ENCODE measurements at regions not wholly inside any gene's neighbourhood (a gene's known extent, or its start where the extent isn't known, plus 50 kb on each side); places are given as distances from the start of the nearest gene placed in this dataset.

GRCh38 chr16:86806838-86807351 is 228.5 kb downstream of the FOXL1 start:
- DNase-seq (peak in 4 of 5 donors; percentile 93 to 95 (median 94)), FAIRE-seq (no peak)
- no peaks in the 10 kb centered on the region for H3K36me3 ChIP-seq (ENCODE audit: control insufficient read depth in 2 of 3, insufficient read depth in 3 of 3, low read length in 3 of 3)

GRCh38 chr16:86808863-86809444 is 230.6 kb downstream of the FOXL1 start:
- FAIRE-seq, result no peak
- no peaks in the 10 kb centered on the region for H3K27me3 ChIP-seq (ENCODE audit: control insufficient read depth, insufficient read depth, low read length)

More at GRCh38 chr16:86806838-86807351, 228.5 kb downstream of the FOXL1 start:
- Histone ChIP-seq H3K27ac (ENCODE audit: low read depth in 2 of 2, low read length in 2 of 2) (no peak overlapping the region), H3K9me3 (ENCODE audit: control insufficient read depth in 2 of 3, insufficient read depth in 1 of 3, low read length in 3 of 3) (no peaks in the 10 kb centered on the region), H3K9ac (ENCODE audit: low read length in 3 of 3) (no peak overlapping the region), H3K4me1 (ENCODE audit: control insufficient read depth in 2 of 3, insufficient read depth in 2 of 3, low read depth in 1 of 3, low read length in 3 of 3) (no peaks in the 10 kb centered on the region), H3K4me3 (ENCODE audit: low read length in 3 of 3) (no peak overlapping the region), H3K27me3 (ENCODE audit: control insufficient read depth, insufficient read depth, low read length) (no peaks in the 10 kb centered on the region)
- intact Hi-C loops (cut with DNase I), result no loop called here
- no peak for TF ChIP-seq CTCF (IDR thresholded peaks at IDR 0.05; ENCODE audit: borderline replicate concordance, extremely low read depth, insufficient read depth)

GRCh38 chr16:86809458-86809955 is 231.2 kb downstream of the FOXL1 start:
- no peak for TF ChIP-seq CTCF (IDR thresholded peaks at IDR 0.05; ENCODE audit: borderline replicate concordance, extremely low read depth, insufficient read depth)
- H3K4me3 ChIP-seq (ENCODE audit: low read length in 3 of 3), result no peak overlapping the region
- H3K9ac ChIP-seq (ENCODE audit: low read length in 3 of 3), result no peak overlapping the region
- no peaks in the 10 kb centered on the region for H3K27me3 ChIP-seq (ENCODE audit: control insufficient read depth, insufficient read depth, low read length)
- H3K4me1 ChIP-seq (ENCODE audit: control insufficient read depth in 2 of 3, insufficient read depth in 2 of 3, low read depth in 1 of 3, low read length in 3 of 3), result no peaks in the 10 kb centered on the region
- no peak overlapping the region for H3K27ac ChIP-seq (ENCODE audit: low read depth in 2 of 2, low read length in 2 of 2)
- intact Hi-C loops (cut with DNase I), result no loop called here
- FAIRE-seq (no peak), DNase-seq (peak in 1 of 5 donors; percentile 25)
- no peaks in the 10 kb centered on the region for H3K36me3 ChIP-seq (ENCODE audit: control insufficient read depth in 2 of 3, insufficient read depth in 3 of 3, low read length in 3 of 3)
- no peaks in the 10 kb centered on the region for H3K9me3 ChIP-seq (ENCODE audit: control insufficient read depth in 2 of 3, insufficient read depth in 1 of 3, low read length in 3 of 3)

More at GRCh38 chr16:86808863-86809444, 230.6 kb downstream of the FOXL1 start:
- Histone ChIP-seq H3K9ac (ENCODE audit: low read length in 3 of 3) (no peak overlapping the region), H3K4me1 (ENCODE audit: control insufficient read depth in 2 of 3, insufficient read depth in 2 of 3, low read depth in 1 of 3, low read length in 3 of 3) (no peaks in the 10 kb centered on the region), H3K9me3 (ENCODE audit: control insufficient read depth in 2 of 3, insufficient read depth in 1 of 3, low read length in 3 of 3) (no peaks in the 10 kb centered on the region), H3K4me3 (ENCODE audit: low read length in 3 of 3) (no peak overlapping the region), H3K36me3 (ENCODE audit: control insufficient read depth in 2 of 3, insufficient read depth in 3 of 3, low read length in 3 of 3) (no peaks in the 10 kb centered on the region), H3K27ac (ENCODE audit: low read depth in 2 of 2, low read length in 2 of 2) (no peak overlapping the region)
- no peak for TF ChIP-seq CTCF (IDR thresholded peaks at IDR 0.05; ENCODE audit: borderline replicate concordance, extremely low read depth, insufficient read depth)
- peak in 1 of 5 donors; percentile 36 for DNase-seq
- intact Hi-C loops (cut with DNase I), result no loop called here

Data from kidney (tissue), 13 donors.